Coronary artery (tissue), 2 donors: ENCODE measurements at regions not wholly inside any gene's neighbourhood (a gene's known extent, or its start where the extent isn't known, plus 50 kb on each side); places are given as distances from the start of the nearest gene placed in this dataset.

ENCODE experiments used
- DNase-seq: peaks from one replicate; pipeline ENCODE4 v3.0.0-alpha.2; 2017; ENCODE audit warnings: low spot score
- H3K27ac ChIP-seq, 2 donors: fragments of 200-600 bp; sonication (generic); one replicate each; pipeline ENCODE4 v1.5.1; 2016 to 2019
- H3K4me3 ChIP-seq: fragments of 200-600 bp; sonication (generic); 2 replicates; pipeline ENCODE4 v1.5.1; 2016; ENCODE audit warnings: mild to moderate bottlenecking, moderate library complexity
- CTCF ChIP-seq: fragments of 200-600 bp; sonication (generic); IDR thresholded peaks from one replicate; pipeline ENCODE4 v1.5.1; 2019; ENCODE audit warnings: antibody characterized with exemption

GRCh38 chr5:56354836-56355235 is 121.7 kb upstream of the ANKRD55 start:
- no peak for DNase-seq
- no peak for TF ChIP-seq CTCF
- Histone ChIP-seq H3K27ac (no peak overlapping the region), H3K4me3 (no peak overlapping the region)

- DNase-seq = no peak
- no peak overlapping the region for H3K4me3 ChIP-seq
- no peak for TF ChIP-seq CTCF
- H3K27ac ChIP-seq = no peak overlapping the region
Observed at GRCh38 chr5:56352808-56353590, 119.9 kb upstream of the ANKRD55 start.

GRCh38 chr5:56350597-56351170 is 117.6 kb upstream of the ANKRD55 start:
- no peak for TF ChIP-seq CTCF
- Histone ChIP-seq H3K4me3 (no peak overlapping the region), H3K27ac (peak overlapping the region in 1 of 2 donors; percentile 41)
- peak; percentile 77 for DNase-seq

- Histone ChIP-seq H3K4me3 (no peak overlapping the region), H3K27ac (peak overlapping the region in 1 of 2 donors; percentile 41)
- DNase-seq = no peak
- no peak for TF ChIP-seq CTCF
Observed at GRCh38 chr5:56350011-56350596, 117.0 kb upstream of the ANKRD55 start.

GRCh38 chr5:56349461-56349860 is 116.3 kb upstream of the ANKRD55 start:
- Histone ChIP-seq H3K27ac (no peak overlapping the region), H3K4me3 (no peak overlapping the region)
- no peak for DNase-seq
- no peak for TF ChIP-seq CTCF

GRCh38 chr5:56346741-56347535 is 113.8 kb upstream of the ANKRD55 start:
- H3K4me3 ChIP-seq = no peak overlapping the region
- DNase-seq = no peak
- H3K27ac ChIP-seq = peak overlapping the region in 1 of 2 donors; percentile 5
- no peak for TF ChIP-seq CTCF
